Choroid plexus epithelial cell (primary cell): ENCODE measurements at regions not wholly inside any gene's neighbourhood (a gene's known extent, or its start where the extent isn't known, plus 50 kb on each side); places are given as distances from the start of the nearest gene placed in this dataset.

ENCODE experiments used
- DNase-seq: peaks from one replicate; pipeline ENCODE4 v3.0.0-alpha.2; 2010; ENCODE audit warnings: low read depth
- H3K4me3 ChIP-seq: 2 replicates; pipeline ENCODE4 v1.5.1; 2011; ENCODE audit warnings: low read depth, mild to moderate bottlenecking, control low read depth, low read length, moderate library complexity
- TF ChIP-seq, protein P1 (sequence below): conservative IDR thresholded peaks from 2 replicates; pipeline ENCODE4 v1.5.1; 2011; ENCODE audit warnings: low read depth, mild to moderate bottlenecking, control low read depth, inconsistent platforms, low read length, moderate library complexity

DNA sequence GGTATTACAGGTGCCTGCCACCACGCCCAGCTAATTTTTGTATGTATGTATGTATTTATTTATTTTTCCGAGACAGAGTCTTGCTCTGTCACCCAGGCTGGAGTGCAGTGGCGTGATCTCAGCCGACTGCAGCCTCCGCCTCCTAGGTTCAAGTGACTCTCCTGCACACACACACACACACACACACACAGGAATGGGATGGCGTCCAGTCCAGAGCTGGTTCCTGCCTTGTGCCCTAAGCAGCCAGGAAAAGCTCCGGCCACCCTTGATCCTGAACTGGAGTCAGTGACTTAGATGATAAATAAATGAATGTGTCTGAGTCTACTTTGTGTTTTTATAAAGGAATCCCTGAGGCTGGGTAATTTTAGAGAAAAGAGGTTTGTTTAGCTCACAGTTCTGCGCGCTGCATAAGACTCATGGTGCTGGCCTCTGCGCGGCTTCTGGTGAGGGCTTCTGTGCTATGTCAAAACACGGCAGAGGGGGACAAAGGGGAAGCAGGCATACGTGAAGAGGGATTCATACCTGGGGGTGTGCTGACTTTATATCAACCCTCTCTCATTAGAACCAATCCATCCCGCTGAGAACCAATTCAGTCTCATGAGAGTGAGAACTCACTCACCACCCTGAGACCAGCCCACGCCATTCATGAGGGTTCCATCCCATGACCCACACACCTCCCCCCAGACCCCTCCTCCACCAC lies 59.7 kb upstream of the PHLPP1 start:
- H3K4me3 ChIP-seq = no peak overlapping the region
- TF ChIP-seq, protein P1, sequence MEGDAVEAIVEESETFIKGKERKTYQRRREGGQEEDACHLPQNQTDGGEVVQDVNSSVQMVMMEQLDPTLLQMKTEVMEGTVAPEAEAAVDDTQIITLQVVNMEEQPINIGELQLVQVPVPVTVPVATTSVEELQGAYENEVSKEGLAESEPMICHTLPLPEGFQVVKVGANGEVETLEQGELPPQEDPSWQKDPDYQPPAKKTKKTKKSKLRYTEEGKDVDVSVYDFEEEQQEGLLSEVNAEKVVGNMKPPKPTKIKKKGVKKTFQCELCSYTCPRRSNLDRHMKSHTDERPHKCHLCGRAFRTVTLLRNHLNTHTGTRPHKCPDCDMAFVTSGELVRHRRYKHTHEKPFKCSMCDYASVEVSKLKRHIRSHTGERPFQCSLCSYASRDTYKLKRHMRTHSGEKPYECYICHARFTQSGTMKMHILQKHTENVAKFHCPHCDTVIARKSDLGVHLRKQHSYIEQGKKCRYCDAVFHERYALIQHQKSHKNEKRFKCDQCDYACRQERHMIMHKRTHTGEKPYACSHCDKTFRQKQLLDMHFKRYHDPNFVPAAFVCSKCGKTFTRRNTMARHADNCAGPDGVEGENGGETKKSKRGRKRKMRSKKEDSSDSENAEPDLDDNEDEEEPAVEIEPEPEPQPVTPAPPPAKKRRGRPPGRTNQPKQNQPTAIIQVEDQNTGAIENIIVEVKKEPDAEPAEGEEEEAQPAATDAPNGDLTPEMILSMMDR = no peak
- DNase-seq = no peak

DNA sequence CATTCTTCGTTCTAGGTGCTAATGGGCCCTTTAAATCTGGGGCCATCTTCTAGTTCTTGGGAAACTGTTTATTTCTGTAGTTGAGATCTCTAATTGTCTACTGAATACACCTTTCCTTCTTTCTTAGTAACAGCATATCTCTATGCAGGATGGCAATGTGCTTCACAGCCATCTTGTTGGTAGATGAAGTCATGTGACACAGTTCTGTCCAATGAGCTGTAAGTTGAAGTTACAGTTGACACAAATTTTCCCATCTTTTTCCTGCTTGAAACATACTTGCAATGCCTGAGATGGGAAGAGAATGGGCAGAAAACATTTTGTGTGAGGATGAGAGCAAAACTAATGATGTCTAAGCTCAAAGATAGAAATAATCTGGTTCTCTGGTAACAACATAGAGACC lies 57.3 kb upstream of the PHLPP1 start:
- no peak overlapping the region for H3K4me3 ChIP-seq
- TF ChIP-seq, protein P1 = no peak
- DNase-seq = no peak

DNA sequence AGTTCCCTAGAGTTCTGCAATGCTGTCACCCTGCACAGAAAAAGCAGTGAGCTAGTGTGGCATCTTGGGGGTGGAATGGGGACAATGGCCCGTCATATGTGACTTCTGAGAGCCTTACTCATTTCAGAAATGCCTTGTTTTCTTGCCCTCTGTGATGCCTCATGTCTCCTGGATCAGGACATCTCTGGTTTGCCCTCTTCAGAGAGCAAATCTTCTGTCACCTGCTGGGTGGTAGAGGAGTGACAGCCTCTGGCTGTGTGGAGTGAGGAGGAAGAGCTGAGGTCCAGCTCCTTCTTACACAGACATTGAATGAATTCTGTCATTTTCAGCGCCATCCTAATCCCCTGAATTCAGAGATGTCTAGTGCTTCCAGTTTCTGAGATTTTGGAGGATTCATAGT lies 55.6 kb upstream of the PHLPP1 start:
- TF ChIP-seq, protein P1 = no peak
- H3K4me3 ChIP-seq = no peak overlapping the region

DNA sequence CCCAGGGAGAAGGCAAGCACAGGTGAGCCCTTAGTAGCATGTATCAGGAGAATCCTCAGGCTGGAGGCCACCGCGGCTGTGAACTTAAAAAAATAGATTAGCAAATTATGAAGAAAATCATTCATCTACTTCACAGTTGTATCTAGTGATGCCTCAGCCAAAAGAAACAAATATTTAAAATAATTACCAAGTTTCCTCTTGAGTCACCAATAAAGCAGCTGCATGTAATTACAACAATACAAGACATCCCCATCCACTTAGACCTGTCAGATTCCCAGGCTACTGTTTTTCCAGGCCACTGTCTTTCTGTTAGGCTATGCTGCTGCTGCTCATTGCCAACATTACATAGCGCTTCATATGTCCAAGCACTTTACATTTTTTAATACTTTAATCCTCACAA lies 54.6 kb upstream of the PHLPP1 start:
- TF ChIP-seq, protein P1 = no peak
- no peak for DNase-seq
- no peak overlapping the region for H3K4me3 ChIP-seq

More for the DNA sequence above, 55.6 kb upstream of the PHLPP1 start:
- no peak for DNase-seq

DNA sequence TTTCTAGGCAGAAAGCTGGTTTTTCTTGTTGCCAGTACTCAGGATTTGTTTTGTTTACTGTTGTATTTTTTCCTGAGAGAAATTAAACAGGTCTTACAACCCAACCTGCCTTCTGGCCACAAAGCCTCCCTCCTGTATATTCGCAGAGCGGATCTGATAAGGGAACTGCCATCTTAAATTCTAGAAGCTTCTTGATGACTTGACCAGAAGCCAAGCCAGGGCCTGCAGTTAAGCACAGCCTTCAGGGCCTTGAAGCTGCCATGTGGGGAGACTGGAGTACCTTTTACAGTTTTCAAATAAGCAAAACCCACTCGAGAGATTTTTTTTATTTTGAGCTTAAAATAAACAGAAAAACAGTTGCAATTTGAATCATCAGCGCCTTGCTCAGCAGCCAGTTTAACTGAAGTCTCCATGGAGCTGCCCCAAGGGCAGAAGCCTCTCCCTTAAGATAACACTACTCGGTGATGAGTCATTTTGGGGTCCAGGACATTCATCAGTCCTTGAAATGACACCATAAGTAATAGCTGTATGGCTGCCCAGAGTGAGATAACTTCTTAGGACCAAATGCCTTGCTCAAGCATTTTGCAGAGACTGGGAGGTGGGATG lies 51.5 kb upstream of the PHLPP1 start:
- no peak overlapping the region for H3K4me3 ChIP-seq
- TF ChIP-seq, protein P1 = no peak
- DNase-seq = peak; percentile 30

DNA sequence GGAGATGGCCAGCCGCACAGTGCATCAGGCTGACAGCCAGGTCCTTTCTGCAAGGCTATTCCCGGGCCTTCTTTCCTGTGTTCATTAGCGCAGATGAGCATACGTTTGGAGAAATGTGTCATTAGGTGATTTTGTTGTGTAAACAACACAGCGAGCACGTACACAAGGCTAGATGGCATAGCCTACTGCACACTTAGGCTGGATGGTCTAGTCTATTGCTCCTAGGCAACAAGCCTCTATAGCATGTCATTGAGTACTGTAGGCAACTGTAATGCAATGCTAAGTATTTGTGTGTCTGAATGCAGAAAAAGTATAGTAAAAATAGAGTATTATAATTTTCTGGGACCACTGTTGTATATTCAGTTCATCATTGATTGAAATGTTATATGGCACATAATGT lies 50.9 kb upstream of the PHLPP1 start:
- DNase-seq = no peak
- H3K4me3 ChIP-seq = no peak overlapping the region
- TF ChIP-seq, protein P1 = no peak

DNA sequence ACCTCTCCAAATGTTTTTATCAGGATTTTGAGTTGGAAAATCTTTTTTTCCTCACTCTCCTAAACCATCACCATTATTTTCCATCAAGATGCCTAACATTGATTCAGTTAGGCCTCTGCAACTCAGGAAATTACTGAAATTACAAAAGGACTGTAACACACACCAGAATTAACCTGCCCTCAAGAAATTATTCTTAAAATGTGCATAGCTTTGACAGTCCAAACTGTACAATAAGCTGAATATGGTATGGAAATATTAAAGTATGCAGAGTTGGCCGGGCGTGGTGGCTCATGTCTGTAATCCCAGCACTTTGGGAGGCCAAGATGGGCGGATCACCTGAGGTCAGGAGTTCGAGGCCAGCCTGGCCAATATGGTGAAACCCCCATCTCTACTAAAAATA lies 50.2 kb upstream of the PHLPP1 start:
- DNase-seq = no peak
- TF ChIP-seq, protein P1 = no peak
- H3K4me3 ChIP-seq = no peak overlapping the region
